Endothelial cell (in vitro differentiated cells): ENCODE measurements at regions not wholly inside any gene's neighbourhood (a gene's known extent, or its start where the extent isn't known, plus 50 kb on each side); places are given as distances from the start of the nearest gene placed in this dataset.

ENCODE experiments used
- DNase-seq: peaks from one replicate; pipeline ENCODE4 v3.0.0; 2021; ENCODE audit warnings: low spot score
- H3K27ac Mint-ChIP-seq: one replicate; pipeline ENCODE4 v1.8.0; 2021; ENCODE audit warnings: mixed read lengths, inconsistent platforms; ENCODE audit not compliant: unreplicated experiment
- H3K27me3 Mint-ChIP-seq: one replicate; pipeline ENCODE4 v1.8.0; 2021; ENCODE audit warnings: mild to moderate bottlenecking, moderate library complexity, mixed read lengths, inconsistent platforms; ENCODE audit not compliant: unreplicated experiment
- H3K36me3 Mint-ChIP-seq: one replicate; pipeline ENCODE4 v1.8.0; 2021; ENCODE audit warnings: mild to moderate bottlenecking, low read depth, mixed read lengths, inconsistent platforms; ENCODE audit not compliant: unreplicated experiment
- H3K4me1 Mint-ChIP-seq: one replicate; pipeline ENCODE4 v1.8.0; 2021; ENCODE audit warnings: mild to moderate bottlenecking, mixed read lengths, inconsistent platforms; ENCODE audit not compliant: unreplicated experiment
- H3K4me3 Mint-ChIP-seq: one replicate; pipeline ENCODE4 v1.8.0; 2021; ENCODE audit warnings: mild to moderate bottlenecking, mixed read lengths, inconsistent platforms; ENCODE audit not compliant: unreplicated experiment
- H3K9me3 Mint-ChIP-seq: one replicate; pipeline ENCODE4 v1.8.0; 2021; ENCODE audit warnings: mixed read lengths, inconsistent platforms; ENCODE audit not compliant: unreplicated experiment
- TF ChIP-seq, protein P1 (sequence below): fragments of 200-600 bp; sonication (generic); IDR thresholded peaks from one replicate; pipeline ENCODE4 v1.5.0; 2021; ENCODE audit warnings: antibody characterized with exemption; ENCODE audit not compliant: unreplicated experiment

DNA sequence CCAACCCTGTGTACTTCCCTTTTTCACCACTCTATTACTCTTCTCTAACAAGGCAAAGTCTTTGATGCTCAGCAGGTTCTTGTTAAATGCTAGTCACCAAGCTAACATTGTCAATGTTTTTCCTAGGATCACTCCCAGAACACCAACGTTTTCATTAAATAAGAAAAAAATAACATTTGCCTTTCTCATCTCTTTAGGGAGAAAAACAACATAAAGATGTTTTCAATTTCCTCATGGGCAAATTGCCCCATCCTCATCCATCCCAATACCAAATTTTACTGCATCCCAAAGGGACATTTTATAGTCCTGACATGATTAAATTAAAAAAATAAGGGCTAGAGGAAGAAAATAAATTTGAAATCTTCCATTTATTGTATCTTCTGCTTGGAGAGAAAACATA lies 106.5 kb downstream of the SUCNR1 start:
- Mint-ChIP-seq H3K4me3 (no peak overlapping the region), H3K36me3 (no peaks in the 10 kb centered on the region), H3K4me1 (no peaks in the 10 kb centered on the region), H3K27ac (no peak overlapping the region), H3K9me3 (no peaks in the 10 kb centered on the region), H3K27me3 (no peaks in the 10 kb centered on the region)
- no peak for DNase-seq
- TF ChIP-seq, protein P1, sequence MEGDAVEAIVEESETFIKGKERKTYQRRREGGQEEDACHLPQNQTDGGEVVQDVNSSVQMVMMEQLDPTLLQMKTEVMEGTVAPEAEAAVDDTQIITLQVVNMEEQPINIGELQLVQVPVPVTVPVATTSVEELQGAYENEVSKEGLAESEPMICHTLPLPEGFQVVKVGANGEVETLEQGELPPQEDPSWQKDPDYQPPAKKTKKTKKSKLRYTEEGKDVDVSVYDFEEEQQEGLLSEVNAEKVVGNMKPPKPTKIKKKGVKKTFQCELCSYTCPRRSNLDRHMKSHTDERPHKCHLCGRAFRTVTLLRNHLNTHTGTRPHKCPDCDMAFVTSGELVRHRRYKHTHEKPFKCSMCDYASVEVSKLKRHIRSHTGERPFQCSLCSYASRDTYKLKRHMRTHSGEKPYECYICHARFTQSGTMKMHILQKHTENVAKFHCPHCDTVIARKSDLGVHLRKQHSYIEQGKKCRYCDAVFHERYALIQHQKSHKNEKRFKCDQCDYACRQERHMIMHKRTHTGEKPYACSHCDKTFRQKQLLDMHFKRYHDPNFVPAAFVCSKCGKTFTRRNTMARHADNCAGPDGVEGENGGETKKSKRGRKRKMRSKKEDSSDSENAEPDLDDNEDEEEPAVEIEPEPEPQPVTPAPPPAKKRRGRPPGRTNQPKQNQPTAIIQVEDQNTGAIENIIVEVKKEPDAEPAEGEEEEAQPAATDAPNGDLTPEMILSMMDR, result no peak

DNA sequence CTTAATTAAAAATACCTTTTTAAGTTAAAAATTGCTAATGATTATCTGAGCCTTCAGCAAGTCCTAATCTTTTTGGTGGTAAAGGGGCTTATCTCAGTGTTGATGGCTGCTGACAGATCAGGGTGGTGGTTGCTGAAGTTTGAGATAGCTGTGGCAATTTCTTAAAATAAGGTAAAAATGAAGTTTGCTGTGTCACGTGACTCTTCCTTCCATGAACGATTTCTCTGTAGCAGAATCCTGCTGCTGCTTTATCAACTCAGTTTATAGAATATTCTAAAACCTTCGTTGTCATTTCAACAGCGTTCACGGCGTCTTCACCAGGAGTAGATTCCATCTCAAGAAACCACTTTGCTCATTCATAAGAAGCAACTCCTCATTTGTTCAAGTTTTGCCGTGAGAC lies 110.1 kb downstream of the SUCNR1 start:
- no peaks in the 10 kb centered on the region for H3K36me3 Mint-ChIP-seq
- no peak overlapping the region for H3K27ac Mint-ChIP-seq
- H3K27me3 Mint-ChIP-seq, result no peaks in the 10 kb centered on the region
- DNase-seq, result no peak
- no peaks in the 10 kb centered on the region for H3K4me1 Mint-ChIP-seq
- no peaks in the 10 kb centered on the region for H3K9me3 Mint-ChIP-seq
- TF ChIP-seq, protein P1, result no peak
- H3K4me3 Mint-ChIP-seq, result no peak overlapping the region

DNA sequence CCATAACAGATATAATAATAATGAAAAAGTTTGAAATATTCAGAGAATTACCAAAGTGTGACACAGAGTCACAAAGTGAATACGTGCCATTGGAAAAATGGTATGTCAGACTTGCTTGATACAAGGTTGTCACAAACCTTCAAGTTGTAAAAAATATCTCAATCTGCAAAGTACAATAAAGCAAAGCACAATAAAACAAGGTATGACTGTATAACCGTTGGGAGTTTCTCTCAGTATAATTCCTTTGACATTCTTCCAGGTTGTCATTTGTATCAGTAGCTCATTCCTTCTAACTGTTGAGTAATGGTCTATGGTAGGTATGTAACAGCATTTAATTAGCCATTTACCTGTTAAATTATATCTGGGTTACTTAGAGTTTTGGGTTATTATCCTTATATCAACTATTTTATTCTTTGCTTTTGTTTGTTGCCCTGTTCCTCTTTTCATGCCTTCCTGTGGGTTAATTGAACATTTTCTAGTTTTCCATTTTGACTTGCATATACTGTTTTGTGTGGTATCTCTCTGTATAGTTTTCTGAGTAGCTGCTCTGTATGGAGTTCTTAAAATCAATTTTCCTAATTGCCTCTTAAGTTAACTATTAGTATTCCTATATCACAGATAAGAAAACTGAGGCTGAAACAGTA lies 112.5 kb downstream of the SUCNR1 start:
- Mint-ChIP-seq H3K4me1 (no peaks in the 10 kb centered on the region), H3K9me3 (no peaks in the 10 kb centered on the region), H3K36me3 (no peaks in the 10 kb centered on the region), H3K27me3 (no peaks in the 10 kb centered on the region), H3K4me3 (no peak overlapping the region), H3K27ac (no peak overlapping the region)
- no peak for DNase-seq
- TF ChIP-seq, protein P1, result no peak

DNA sequence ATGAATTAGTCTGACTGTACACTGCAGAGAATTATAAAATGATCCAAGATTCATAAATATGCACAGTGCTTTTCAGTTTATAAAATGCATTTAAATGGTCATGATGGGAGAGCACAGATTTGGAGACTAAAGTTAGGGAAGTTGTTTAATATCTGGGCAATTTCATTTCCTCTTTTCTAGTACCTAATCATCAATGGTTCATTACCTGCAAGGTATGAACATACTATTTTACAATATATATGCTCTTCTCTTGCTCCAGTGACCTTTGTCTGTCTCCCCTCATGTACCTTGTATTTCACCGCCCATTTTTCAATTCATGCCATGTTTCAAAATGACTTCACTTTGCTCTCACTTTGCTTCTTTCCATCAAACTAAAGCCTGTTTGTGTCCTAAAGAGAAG lies 114.5 kb downstream of the SUCNR1 start:
- DNase-seq, result no peak
- Mint-ChIP-seq H3K4me1 (no peaks in the 10 kb centered on the region), H3K27ac (no peak overlapping the region), H3K36me3 (no peaks in the 10 kb centered on the region), H3K4me3 (no peak overlapping the region), H3K9me3 (no peaks in the 10 kb centered on the region), H3K27me3 (no peaks in the 10 kb centered on the region)
- TF ChIP-seq, protein P1, result no peak

DNA sequence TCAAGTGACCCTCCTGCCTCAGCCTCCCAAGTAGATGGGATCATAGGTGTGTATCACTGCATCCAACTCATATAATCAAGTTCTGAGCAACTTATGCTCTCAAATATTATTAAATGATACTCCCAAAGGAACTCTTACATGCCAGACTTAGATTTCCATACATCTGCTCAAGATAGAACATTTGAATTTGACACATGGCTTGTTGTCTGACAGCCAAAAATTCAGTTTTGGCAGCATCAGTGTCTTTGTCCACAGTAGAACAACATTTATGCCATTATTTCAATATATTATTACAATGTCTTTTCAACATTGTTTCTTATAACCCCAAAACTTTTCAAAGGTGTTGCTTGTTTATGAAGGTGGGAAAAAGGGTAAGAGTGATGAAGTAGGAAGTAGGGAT lies 116.2 kb downstream of the SUCNR1 start:
- no peaks in the 10 kb centered on the region for H3K9me3 Mint-ChIP-seq
- no peaks in the 10 kb centered on the region for H3K36me3 Mint-ChIP-seq
- no peaks in the 10 kb centered on the region for H3K27me3 Mint-ChIP-seq
- TF ChIP-seq, protein P1, result no peak
- DNase-seq, result no peak
- no peak overlapping the region for H3K4me3 Mint-ChIP-seq
- H3K4me1 Mint-ChIP-seq, result no peaks in the 10 kb centered on the region
- no peak overlapping the region for H3K27ac Mint-ChIP-seq
